ENCODE measurements at regions not wholly inside any gene's neighbourhood (a gene's known extent, or its start where the extent isn't known, plus 50 kb on each side); places are given as distances from the start of the nearest gene placed in this dataset.

DNA sequence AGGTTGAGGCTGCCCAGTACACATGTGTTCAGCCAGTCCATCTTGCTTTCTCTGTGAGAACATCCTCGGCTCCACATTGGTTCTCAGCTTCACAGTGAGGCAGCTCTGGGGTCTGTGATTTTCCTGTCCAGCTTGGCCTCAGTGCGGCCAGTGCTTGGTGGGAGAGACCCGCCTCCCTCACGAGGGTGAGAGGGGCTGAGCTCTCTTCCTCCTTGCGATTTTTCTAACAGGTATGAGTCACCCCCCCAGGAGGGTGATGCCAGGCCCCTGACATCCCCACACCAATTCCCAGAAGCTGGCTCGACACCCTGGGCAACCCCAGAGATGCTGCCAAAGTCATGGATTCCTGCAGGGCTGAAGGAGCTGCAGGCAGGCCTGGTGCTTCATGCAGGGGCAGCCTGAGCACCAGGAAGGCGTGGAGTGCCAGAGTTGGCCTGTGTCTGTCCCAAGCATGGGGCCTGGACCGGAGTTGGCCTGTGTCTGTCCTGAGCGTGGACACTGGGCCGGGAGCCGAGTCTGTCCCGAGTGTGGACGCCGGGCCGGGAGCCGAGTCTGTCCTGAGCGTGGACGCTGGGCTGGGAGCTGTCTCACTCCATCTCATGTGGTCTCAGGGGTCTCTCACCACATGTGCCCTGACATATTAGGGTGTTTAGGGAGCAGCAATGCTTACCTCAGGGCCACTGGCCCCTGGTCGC lies 408.6 kb upstream of the IRX4 start:
- no peak for DNase-seq (ENCODE audit: low read depth)

DNA sequence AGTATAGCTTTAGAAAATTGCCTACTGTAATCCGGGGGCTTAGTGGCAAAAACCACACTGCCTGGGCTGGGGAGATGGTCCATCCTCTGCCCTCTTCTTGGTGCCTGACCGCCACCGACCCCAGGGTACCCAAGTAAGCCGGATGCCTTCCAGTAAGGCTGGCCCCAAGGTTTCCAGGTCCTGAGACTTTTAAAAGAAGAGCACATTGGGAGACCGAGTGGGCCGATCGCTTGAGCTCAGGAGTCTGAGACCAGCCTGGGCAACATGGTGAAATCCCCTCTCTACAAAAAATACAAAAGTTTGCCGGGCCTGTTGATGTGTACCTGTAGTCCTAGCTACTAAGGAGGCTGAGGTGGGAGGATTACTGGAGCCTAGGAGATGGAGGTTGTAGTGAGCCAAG lies 406.7 kb upstream of the IRX4 start:
- no peak for DNase-seq (ENCODE audit: low read depth)

- DNase-seq (ENCODE audit: low read depth), result no peak
Observed at GRCh38 chr5:2288968-2289367, 406.2 kb upstream of the IRX4 start.

GRCh38 chr5:2288466-2288865 lies 405.7 kb upstream of the IRX4 start:
- no peak for DNase-seq (ENCODE audit: low read depth)

GRCh38 chr5:2286250-2286649 lies 403.5 kb upstream of the IRX4 start:
- DNase-seq (ENCODE audit: low read depth), result no peak

DNA sequence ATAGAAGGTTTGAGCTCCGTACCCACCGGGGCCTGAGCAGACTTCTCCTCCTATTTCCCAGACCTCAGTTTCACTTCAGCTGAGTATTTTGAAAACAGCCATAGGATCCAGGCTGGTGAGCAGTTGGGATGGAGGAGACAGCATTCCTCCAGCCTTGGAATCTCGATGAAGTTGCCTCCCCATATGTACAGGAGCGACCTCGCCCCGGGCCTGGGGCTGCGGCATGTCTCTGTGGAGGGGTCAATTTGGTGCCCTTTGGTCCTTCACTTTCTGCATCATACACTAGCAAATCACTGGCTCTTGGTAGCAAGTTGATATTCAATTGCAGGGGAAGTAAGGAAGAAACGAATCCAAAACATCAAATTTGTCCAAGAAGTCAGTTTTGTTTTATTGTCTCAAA lies 402.0 kb upstream of the IRX4 start:
- no peak for DNase-seq (ENCODE audit: low read depth)

- no peak for DNase-seq (ENCODE audit: low read depth)
Observed at GRCh38 chr5:2283481-2284045, 400.8 kb upstream of the IRX4 start.

- no peak for DNase-seq (ENCODE audit: low read depth)
Observed at GRCh38 chr5:2282893-2283292, 400.2 kb upstream of the IRX4 start.

- DNase-seq (ENCODE audit: low read depth), result no peak
Observed at GRCh38 chr5:2282034-2282690, 399.4 kb upstream of the IRX4 start.

DNA sequence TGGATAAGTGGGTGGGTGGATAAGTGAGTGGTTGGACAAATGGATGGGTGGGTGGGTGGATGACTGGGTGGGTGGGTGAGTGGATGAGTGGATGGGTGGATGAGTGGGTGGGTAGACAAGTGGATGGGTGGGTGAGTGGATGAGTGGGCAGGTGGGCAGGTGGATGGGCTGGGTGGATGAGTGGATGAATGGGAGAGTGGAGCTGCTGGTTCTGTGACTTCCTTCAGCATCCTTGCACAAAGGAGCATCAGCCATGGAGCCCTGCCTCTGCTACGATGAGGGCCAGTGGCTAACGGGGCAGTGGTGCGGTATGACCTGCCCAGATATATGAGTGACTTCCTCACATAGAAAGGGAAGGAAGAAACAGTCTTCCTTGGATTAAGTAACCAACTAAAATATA lies 398.7 kb upstream of the IRX4 start:
- DNase-seq (ENCODE audit: low read depth), result no peak

- no peak for DNase-seq (ENCODE audit: low read depth)
Observed at GRCh38 chr5:2280318-2280717, 397.6 kb upstream of the IRX4 start.

GRCh38 chr5:2278825-2279456 lies 396.2 kb upstream of the IRX4 start:
- no peak for DNase-seq (ENCODE audit: low read depth)

DNA sequence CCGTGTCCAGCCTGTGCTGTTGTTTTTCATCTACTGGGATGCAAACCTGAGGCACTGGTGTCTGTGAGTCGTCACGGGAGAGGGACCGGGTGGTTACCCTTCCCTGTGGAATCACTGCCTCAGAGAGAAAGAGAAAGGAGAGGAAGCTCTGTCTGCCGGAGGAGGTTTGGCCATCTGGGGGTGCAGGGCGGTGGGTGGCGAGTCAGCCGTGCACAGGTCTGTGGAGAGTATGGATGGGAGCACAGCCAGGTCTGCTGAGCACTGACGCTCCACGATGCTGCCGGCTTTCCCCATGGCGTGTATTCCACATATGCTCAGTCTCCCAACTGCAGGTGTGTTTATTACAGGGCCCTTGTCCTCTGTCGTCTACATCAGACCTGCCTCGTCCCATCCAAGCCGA lies 395.2 kb upstream of the IRX4 start:
- no peak for DNase-seq (ENCODE audit: low read depth)

DNA sequence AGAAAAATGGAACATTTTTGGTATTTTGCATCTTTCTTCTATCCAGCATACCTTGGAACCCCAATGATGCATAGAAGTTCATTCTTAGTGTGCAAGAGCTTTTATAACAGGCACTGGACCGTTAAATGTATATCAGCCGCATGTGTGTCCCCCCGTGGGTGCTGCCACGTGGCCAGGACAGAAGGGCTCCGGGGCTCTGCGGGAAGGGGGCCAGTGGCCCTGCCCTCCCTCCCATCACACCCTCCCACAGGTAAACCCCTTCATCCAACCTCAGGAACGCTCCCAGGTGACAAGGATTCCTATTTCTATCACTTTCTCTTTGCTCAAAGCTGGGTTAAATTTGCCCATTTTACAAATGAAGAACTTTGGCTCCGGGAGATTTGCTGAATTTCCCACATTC lies 393.4 kb upstream of the IRX4 start:
- DNase-seq (ENCODE audit: low read depth), result no peak

DNA sequence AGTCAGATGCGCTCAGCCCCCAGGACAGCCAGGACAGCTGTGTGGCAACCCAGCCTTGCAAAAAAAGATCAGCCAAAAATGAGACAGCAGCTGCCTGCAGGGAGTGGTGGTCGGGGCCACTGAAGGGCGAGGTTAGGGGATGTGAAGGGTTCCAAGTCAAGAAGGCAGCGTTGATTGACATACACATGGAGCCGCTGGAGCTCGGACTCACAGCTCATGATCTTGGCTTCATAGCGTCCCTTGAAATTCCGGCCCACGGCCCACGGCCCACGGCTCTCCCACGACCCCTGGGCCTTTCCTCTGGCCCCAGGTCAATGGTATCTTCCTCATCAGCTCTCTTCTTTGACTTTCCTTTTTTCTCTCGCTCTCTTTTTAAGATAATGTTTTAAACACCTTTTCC lies 390.0 kb upstream of the IRX4 start:
- DNase-seq (ENCODE audit: low read depth), result no peak

DNA sequence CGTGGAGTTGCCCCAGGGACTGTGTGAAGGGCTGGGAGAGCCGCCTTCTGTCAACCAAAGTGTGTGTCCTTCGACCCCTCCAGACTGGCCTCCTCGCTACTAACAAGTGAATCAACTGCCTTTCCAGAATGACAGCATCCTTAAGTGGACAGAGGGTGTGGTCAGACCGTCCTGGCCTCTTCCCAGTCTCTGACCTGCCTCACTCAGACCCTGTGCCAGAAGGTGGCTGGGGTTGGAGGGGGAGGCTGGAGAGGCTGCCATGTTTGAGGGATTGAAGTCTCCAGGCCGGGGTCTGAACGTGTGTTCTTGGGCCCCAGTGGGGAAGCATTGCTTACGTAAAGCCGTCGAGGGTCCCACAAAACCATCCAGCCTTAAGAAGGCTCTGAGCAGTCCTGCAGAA lies 389.3 kb upstream of the IRX4 start:
- no peak for DNase-seq (ENCODE audit: low read depth)

GRCh38 chr5:2271316-2271715 lies 388.6 kb upstream of the IRX4 start:
- DNase-seq (ENCODE audit: low read depth), result no peak

GRCh38 chr5:2270467-2270866 lies 387.7 kb upstream of the IRX4 start:
- no peak for DNase-seq (ENCODE audit: low read depth)

DNA sequence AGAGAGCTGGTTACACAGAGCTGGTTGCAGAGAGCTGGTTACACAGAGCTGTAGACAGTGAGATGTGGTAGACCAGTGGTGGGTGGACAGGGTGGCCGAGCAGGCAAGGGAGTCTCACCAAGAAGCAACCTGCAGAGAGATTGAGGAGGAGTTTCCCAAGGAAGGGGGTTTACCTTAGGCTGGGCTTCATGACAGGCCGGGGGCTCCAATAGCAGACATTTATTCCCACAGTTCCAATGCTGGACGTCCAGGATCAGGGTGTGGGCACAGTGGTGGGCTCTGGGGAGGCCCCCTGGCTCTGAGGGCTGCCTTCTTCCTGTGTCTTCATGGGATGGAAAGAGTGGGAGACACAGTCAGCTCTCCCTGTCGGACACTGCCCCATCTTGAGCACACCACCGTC lies 386.9 kb upstream of the IRX4 start:
- DNase-seq (ENCODE audit: low read depth), result no peak

DNA sequence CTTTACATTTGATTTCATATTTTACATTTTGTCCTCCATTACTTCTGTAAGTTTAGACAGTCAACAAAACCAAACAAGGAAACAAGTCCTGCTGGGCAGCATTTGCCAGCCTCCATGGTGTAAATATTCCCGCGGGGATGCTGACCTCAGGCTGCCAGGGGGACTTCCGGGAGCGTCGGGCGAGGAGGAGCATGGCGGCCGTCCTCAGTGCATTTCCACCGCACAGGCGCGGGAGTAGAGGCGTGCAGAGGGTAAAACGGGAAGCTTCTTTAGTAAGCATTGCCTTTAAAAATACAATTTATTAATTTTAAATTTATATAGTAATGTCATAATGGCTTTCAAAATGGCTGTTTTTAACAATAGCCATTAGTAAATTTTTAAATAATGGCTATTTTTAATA lies 385.3 kb upstream of the IRX4 start:
- no peak for DNase-seq (ENCODE audit: low read depth)

DNA sequence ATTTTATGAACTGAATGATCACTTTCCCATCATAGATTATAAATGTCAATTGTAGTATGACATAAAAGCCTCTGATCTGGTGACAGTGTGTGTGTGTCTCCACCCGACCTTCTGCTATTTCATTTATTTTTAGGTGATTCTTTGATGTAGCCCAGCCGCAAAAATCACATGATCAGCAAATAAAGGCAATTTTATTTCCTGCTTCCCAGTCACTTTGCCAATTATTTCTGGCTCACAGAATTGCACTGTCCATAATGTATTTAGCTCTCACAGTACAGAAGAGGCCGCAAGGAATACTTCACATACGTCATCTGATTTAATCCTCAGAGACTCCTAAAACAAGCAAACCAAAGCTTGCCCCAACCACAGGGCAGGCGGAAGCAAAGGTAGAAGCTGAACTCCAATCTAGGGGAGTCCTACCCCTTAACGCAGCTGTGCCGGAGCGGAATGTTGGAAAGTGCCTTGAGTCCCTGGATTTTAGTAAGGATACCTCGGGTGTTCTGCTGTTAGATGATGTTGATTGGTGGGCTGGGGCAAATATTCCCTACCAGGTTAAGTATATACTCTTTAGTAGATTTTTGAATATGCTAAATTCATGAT lies 384.0 kb upstream of the IRX4 start:
- no peak for DNase-seq (ENCODE audit: low read depth)

DNA sequence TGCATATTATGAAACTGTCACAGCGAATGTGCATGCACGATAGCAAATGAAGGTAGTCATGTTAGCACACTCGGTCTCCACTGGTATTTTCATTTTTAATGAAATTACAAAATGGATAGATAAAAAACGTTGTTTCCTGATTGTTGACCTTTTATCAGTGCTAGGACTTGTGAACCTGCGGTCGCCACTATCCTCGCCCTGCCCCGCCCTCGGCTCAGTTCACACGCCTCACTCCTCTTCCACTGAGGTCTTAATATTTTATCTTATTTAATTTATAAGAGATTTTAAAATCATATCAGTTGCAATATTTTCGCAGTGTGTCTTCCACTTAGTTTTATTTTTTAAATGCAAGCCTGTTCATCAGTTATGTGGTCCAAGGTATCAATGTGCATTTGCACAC lies 382.6 kb upstream of the IRX4 start:
- no peak for DNase-seq (ENCODE audit: low read depth)

DNA sequence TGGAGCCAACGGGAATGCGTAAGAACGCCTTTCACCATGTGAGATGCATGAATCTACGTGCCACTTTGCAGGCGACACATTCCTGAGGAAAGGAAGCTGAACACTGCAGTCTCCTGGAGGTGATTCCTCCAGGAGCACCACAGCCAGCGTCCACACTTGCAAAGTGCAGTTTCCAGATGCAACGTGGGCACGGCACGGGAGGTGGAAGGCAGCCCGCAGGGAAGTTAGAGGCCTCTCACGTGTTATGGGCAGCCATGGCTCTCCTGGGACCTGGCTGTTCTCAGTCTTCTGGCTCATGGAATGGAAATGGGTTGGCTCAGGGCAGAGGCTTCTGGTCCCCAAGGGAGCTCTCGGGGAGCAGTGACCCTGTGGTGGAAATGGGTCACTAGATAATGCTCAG lies 381.0 kb upstream of the IRX4 start:
- no peak for DNase-seq (ENCODE audit: low read depth)

Measured in stimulated activated CD8-positive, alpha-beta memory T cell treated with anti-CD3 and anti-CD28 coated beads, Interleukin-15, amount 100 ng/mL, for 1 hour (primary cell).